GM21723 (cell line): ENCODE measurements at regions not wholly inside any gene's neighbourhood (a gene's known extent, or its start where the extent isn't known, plus 50 kb on each side); places are given as distances from the start of the nearest gene placed in this dataset.
"Not testable (repeated sequence)": the region's sequence is repeated elsewhere in the genome, so short reads cannot be mapped to it uniquely, and the experiment has no call there.

ENCODE experiments used
- ATAC-seq: cut with Tn5 transposase; IDR thresholded peaks from one replicate; pipeline ENCODE4 v1.9.1; 2021; ENCODE audit warnings: mild to moderate bottlenecking, moderate library complexity; ENCODE audit not compliant: unreplicated experiment

DNA sequence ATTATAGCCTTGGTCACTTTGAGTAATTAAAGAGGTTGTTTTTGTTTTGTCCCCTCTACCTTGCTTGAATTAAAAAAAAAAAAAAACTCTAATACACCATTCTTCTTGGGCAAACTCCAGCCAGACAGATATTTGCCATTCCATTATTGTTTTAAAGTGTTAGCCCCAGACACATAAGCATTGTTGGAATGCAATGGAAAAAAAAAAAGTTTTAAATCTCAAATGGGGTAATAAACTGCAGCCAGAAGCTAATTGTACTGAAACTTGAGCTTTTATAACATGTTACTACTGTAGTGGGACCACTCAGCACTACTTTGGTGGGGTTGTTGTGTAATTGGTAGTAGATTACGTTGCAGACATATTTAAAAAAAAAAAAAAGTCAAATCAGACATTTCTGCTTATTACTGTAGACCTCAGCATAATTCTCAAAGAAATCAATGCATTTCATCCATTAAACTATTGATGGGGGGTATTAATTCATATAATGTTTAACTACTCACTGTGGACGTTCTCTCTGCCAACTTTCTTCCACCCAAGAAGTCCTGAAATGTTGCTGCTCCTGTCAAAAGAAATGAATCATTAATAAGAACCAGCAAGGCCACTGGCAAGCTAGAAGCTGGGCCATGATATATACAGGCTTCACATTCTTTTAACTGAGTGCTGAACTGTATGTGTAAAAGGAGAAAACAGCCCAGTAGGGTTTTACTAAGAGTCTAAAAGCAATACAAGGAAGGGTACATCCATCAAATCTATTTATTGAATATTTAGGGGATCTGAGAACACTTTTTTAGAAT lies 626.6 kb upstream of the SOX9 start:
- no peak for ATAC-seq

DNA sequence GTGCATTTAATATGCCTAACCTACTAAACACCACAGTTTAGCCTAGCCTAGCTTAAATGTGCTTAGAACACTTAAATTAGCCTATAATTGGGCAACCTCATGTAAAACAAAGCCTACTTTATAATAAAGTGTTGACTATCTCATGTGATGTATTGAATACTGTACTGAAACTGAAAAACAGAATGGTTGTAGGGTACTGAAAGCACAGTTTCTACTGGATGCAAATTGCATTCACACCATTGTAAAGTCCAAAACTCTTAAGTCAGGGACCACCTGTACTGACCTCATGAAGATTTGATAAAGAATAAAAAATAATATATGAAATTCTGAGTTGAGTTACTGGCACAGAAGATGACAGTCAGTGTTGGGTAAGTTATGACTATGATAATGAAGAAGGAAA lies 625.4 kb upstream of the SOX9 start:
- ATAC-seq, result no peak

- no peak for ATAC-seq
Measured at GRCh38 chr17:71496552-71496951, 624.3 kb upstream of the SOX9 start.

GRCh38 chr17:71500761-71501555 lies 619.9 kb upstream of the SOX9 start:
- ATAC-seq, result no peak

DNA sequence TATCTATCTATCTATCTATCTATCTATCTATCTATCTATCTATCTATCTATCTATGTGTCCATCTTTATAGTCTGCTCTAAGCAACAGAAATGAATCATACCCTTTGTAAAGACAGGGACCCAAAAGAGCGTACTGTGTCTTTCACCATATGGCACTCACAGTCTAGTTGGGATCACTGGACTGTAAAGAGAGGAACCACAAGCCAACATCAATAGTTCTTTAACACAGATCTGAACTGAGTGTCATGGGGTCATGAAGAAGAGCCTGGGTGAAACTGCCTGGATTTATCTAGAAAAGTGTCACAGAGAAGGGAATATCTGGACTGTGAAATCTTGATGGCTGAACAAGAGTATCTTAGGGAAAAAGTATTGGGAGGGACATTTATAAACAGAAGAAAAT lies 619.1 kb upstream of the SOX9 start:
- no peak for ATAC-seq

GRCh38 chr17:71502443-71502842 lies 618.4 kb upstream of the SOX9 start:
- ATAC-seq, result no peak

- ATAC-seq, result no peak
Measured at GRCh38 chr17:71503710-71504465, 616.9 kb upstream of the SOX9 start.

DNA sequence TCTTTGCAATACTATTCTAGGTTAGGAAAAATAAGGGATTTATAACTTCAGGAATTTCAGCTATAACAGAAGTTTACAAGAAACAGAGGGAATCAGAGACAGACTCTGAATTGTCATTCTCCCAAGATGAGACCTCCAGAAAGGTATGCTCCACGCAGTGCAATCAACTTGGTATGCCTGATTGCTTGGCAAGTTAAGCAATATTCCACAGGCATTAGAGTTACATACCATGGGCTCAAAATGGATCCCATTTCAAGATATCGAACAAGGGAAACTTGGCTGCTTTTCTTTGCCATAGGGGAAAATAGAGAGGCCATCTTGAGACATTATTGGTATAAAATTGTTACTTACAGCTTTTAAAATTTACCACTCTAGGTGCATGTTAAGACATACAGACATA lies 615.6 kb upstream of the SOX9 start:
- no peak for ATAC-seq

DNA sequence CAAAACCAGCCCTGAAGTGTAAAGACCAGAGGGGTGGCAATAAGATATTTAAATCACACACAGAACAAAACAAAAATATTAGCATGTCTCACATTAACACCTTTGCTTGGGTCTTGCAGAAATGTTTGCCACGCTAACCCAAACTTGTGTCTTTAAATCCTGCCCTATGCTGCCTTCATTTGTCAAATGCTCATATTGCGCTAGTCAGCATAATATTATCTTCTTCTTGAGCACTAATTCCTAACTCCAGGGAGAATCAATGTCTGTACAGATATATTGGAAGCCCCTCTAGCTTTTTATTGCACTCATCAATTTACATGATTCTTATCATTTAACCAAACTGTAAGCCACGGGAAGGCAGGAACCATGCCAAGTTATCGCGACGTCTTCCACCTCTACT lies 614.8 kb upstream of the SOX9 start:
- ATAC-seq, result no peak

DNA sequence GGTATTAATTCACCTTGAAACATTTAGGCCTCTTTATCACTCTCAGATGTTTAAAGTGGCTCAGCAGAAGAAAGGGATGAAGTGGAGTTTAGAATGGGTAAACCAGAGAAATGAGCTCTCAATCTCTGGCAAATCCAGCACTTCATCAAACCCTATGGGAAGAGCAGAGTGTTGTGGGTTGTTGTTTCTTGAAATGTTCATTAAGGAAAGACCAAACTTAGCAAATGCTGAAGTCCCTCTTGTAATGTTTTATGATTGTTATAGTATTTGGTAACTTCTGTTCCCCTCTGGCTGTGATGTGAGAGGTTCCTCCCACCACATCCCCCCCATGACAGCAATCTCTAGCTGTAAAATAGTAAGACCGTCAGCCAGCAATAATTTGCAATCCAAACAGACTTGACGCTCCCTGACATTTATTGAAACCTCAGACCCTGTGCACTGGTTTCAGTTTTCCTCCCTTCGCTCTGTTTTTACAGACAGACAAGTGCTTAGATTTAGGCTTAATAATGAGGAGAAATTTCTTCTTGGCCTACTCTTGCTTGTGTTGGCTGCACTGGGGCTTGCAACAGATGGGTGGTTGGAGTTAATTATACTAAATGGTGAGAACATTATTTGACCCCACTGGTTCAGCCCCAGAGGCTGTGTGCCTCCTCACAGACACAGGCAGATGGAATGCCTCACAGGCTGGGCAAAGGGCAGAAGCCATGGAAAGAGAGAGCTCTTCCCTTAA lies 609.4 kb upstream of the SOX9 start:
- ATAC-seq, result no peak

- ATAC-seq, result not testable (repeated sequence)
Measured at GRCh38 chr17:71513725-71514124, 607.1 kb upstream of the SOX9 start.

GRCh38 chr17:71516149-71516548 lies 604.7 kb upstream of the SOX9 start:
- no peak for ATAC-seq

- ATAC-seq, result no peak
Measured at GRCh38 chr17:71519285-71519684, 601.5 kb upstream of the SOX9 start.

- no peak for ATAC-seq
Measured at GRCh38 chr17:71521724-71522123, 599.1 kb upstream of the SOX9 start.

GRCh38 chr17:71522383-71522782 lies 598.4 kb upstream of the SOX9 start:
- ATAC-seq, result no peak

DNA sequence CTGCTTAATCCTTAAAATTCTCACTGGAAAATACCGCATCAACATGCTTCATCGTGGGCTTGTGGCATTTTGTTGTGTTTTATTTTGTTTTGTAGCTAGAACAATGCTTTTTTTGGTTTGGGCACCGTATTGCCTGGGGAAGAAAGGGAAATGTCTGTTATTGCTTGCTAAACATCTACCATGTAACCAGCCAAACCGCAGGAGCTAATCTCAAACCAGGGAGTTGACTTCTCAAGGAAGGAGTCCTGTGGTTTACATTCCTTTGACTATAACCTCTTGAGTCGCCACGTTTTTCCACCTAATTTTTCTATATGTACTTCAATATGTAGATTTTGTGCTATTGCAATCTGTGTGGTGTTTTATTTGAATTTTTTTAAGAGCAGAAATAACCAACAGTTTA lies 593.5 kb upstream of the SOX9 start:
- ATAC-seq, result no peak

- ATAC-seq, result no peak
Measured at GRCh38 chr17:71528210-71528609, 592.6 kb upstream of the SOX9 start.

DNA sequence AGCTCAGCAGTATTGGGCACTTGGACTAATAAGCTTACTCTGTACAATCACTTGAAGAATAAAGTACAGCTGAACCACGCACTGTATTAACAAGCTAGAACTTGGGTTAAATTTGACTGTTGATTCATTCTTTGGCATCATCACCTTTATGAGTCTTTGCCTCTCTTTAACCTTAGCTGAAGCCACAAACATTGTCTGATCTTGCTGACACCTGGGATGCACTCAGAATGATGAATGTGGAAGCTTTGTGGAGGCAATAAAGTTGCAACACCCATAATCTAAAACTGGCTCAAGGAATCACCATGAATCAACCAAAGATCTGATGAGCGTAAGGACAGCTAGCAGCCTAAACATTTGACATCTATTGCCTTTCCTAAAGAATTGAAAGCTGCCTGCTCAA lies 590.6 kb upstream of the SOX9 start:
- ATAC-seq, result no peak

DNA sequence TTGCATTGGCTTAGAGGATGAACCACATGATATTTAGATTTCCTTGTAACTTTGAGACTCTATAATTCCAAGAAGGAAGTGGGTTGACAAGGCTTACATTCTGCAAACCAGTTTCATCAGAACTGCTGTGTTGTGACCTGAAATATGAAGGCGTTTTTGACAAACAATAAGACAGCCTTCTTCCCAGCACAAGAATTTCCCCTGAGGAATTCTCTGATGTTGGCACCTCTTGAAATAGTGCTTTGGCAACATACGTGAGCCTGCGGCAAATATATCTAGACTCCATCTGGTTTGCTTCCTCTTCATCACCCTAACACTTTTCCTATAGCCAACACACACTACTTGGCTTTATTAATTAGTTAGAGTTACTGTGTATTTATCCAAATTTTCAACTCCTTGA lies 585.5 kb upstream of the SOX9 start:
- no peak for ATAC-seq

- ATAC-seq, result no peak
Measured at GRCh38 chr17:71546419-71546818, 574.4 kb upstream of the SOX9 start.

- no peak for ATAC-seq
Measured at GRCh38 chr17:71547904-71548303, 572.9 kb upstream of the SOX9 start.
